Mucosa of descending colon (tissue), 3 donors: ENCODE measurements at regions not wholly inside any gene's neighbourhood (a gene's known extent, or its start where the extent isn't known, plus 50 kb on each side); places are given as distances from the start of the nearest gene placed in this dataset.
A peak's percentile ranks its signal among the peaks of the same experiment; 100 is the strongest.

Experiments used
- ATAC-seq: fragments of 200-7000 bp; cut with Tn5 transposase; one replicate; pipeline ENCODE4 v1.9.1; 2020; ENCODE audit warnings: mild to moderate bottlenecking, moderate library complexity
- DNase-seq, 3 donors: peaks; one replicate each; pipeline ENCODE4 v3.0.0-alpha.2; 2020
- H3K36me3 ChIP-seq: fragments of 200-600 bp; one replicate; pipeline ENCODE4 v1.8.0; 2021; ENCODE audit warnings: low read depth, mild to moderate bottlenecking
- H3K4me1 ChIP-seq: fragments of 200-600 bp; one replicate; pipeline ENCODE4 v1.8.0; 2021; ENCODE audit warnings: low read depth, mild to moderate bottlenecking
- H3K4me3 ChIP-seq: fragments of 200-600 bp; one replicate; pipeline ENCODE4 v1.8.0; 2021; ENCODE audit warnings: mild to moderate bottlenecking
- H3K9me3 ChIP-seq: fragments of 200-600 bp; one replicate; pipeline ENCODE4 v1.8.0; 2021; ENCODE audit warnings: mild to moderate bottlenecking
- intact Hi-C, 2 donors: fragments of 100-400 bp; cut with DNase I in 1 of 2; cut with micrococcal nuclease in 1 of 2; formaldehyde crosslinking; loops; one replicate each; pipeline versions ENCODE4 v1.11.0 to v1.11.1; 2022; cut with DNase I, micrococcal nuclease
- TF ChIP-seq, protein P1 (sequence below): fragments of 200-600 bp; IDR thresholded peaks from one replicate; pipeline ENCODE4 v1.8.0; 2022; ENCODE audit warnings: antibody characterized with exemption, mild to moderate bottlenecking
- donor health status: DM: no; HTN: no; CAD: no; lungs with moderate emphysema.
- donor health status: DM: no; HTN: no; CAD: no.
- donor health status: DM: no; HTN: yes; CAD: no.

DNA sequence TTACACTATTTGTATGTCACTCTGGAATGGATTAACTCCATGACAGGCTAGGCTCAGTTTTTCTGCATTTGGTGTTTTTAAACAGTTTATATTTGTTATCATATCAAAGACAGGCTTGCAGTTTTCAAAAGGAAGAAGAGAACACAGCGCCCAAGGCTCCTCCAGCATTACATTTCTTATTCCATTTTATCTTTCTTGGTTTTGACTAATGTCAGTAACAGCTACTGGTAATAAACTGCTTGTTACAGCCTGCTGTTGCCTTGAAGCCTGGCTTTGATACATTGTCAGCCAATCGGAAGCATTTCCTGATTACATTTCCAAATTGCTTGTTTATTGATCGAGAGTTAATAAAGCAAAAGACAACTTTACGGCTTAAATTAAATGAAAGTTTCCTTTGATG is 166.0 kb upstream of the MDFIC start:
- no peaks in the 10 kb centered on the region for H3K36me3 ChIP-seq
- TF ChIP-seq, protein P1, sequence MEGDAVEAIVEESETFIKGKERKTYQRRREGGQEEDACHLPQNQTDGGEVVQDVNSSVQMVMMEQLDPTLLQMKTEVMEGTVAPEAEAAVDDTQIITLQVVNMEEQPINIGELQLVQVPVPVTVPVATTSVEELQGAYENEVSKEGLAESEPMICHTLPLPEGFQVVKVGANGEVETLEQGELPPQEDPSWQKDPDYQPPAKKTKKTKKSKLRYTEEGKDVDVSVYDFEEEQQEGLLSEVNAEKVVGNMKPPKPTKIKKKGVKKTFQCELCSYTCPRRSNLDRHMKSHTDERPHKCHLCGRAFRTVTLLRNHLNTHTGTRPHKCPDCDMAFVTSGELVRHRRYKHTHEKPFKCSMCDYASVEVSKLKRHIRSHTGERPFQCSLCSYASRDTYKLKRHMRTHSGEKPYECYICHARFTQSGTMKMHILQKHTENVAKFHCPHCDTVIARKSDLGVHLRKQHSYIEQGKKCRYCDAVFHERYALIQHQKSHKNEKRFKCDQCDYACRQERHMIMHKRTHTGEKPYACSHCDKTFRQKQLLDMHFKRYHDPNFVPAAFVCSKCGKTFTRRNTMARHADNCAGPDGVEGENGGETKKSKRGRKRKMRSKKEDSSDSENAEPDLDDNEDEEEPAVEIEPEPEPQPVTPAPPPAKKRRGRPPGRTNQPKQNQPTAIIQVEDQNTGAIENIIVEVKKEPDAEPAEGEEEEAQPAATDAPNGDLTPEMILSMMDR = no peak
- H3K4me3 ChIP-seq = no peak overlapping the region
- intact Hi-C loops = no loop called here
- ATAC-seq = no peak
- H3K4me1 ChIP-seq = no peaks in the 10 kb centered on the region
- DNase-seq = no peak
- H3K9me3 ChIP-seq = no peaks in the 10 kb centered on the region

- Histone ChIP-seq H3K36me3 (no peaks in the 10 kb centered on the region), H3K4me1 (no peaks in the 10 kb centered on the region), H3K4me3 (no peak overlapping the region), H3K9me3 (no peaks in the 10 kb centered on the region)
- TF ChIP-seq, protein P1 = no peak
- intact Hi-C loops = no loop called here
- DNase-seq (no peak), ATAC-seq (no peak)
Measured at GRCh38 chr7:114758661-114759227, 163.2 kb upstream of the MDFIC start.

- Histone ChIP-seq H3K9me3 (no peaks in the 10 kb centered on the region), H3K36me3 (no peaks in the 10 kb centered on the region), H3K4me1 (no peaks in the 10 kb centered on the region), H3K4me3 (no peak overlapping the region)
- intact Hi-C loops = no loop called here
- ATAC-seq = peak; percentile 82
- peak in 1 of 3 donors; percentile 12 for DNase-seq
- TF ChIP-seq, protein P1 = no peak
Measured at GRCh38 chr7:114759347-114760062, 162.4 kb upstream of the MDFIC start.

DNA sequence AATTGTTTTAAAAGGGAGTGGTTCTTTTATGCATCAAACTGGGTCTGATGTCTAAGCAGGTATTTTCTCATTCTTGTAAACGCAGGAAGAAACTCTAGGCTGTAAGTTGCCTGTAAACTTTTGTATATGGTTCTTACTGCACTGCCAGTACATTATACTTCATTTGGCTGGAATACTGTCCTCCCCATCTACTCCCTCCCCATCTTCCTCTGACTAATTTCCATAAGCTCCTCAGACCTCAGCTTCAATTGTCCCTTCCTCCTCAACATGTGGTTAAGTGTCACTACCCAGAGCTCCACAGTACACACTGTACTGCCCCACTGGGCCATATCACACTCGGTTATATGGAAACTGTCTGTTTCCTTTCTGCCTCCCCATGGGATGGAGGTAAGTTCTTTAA is 161.4 kb upstream of the MDFIC start:
- H3K4me3 ChIP-seq = no peak overlapping the region
- intact Hi-C loops = no loop called here
- H3K36me3 ChIP-seq = no peaks in the 10 kb centered on the region
- TF ChIP-seq, protein P1 = no peak
- ATAC-seq (no peak), DNase-seq (no peak)
- no peaks in the 10 kb centered on the region for H3K9me3 ChIP-seq
- H3K4me1 ChIP-seq = no peaks in the 10 kb centered on the region

DNA sequence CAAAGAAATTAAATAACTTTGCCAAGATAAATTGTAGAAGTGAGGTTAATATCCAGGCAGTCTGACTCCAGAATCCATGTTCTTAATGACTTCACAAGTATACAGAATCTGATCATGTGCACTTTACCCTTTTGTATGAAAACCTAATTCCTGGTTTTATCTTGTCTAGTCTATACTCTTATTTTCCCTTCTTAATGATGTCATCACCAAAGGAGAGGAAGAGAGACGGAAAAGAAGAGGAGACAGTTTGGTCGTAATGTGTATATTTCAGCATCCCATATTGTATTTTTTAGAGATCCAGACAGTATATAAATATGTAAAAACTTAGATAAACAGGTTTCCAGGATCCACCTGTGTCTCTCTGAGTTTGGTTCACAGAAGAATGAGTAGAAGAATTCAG is 159.9 kb upstream of the MDFIC start:
- H3K4me3 ChIP-seq = no peak overlapping the region
- no peaks in the 10 kb centered on the region for H3K36me3 ChIP-seq
- DNase-seq (no peak), ATAC-seq (no peak)
- H3K4me1 ChIP-seq = no peaks in the 10 kb centered on the region
- H3K9me3 ChIP-seq = no peaks in the 10 kb centered on the region
- intact Hi-C loops = no loop called here
- TF ChIP-seq, protein P1 = no peak
